ENCODE measurements at regions not wholly inside any gene's neighbourhood (a gene's known extent, or its start where the extent isn't known, plus 50 kb on each side); places are given as distances from the start of the nearest gene placed in this dataset.

DNA sequence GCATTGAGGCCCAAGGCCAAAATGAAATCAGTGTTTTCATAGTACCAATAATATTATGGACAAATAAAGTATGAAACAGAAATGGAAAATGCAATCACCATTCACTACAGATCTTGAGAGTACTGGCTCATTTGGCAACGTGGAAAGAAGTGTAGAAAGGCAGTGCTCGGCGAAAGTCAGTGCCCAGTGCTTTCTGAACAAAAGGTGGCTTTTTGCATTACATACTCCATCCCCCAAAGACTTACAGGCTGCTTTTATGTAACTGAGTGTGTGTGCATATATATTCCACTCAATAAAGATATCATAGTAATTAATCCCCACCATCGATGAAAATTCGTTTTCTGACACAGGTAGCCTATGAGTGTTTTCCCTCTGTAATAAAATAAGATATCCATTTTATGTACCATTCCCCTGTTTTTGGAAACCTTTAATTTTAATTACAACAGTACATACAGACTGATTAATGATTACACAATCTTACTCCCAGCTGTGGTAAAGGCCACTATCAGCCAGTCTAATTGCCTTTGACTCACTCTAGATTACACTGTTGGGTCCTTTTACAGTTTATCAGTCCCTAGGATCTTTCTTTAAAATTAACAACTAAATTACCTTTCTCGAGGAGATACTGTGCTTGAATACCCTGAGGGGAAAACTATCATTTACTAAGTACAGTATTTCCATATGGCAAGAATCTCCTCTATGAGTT, 65.9 kb downstream of the MAD2L1 start:
- TF ChIP-seq, protein P1, sequence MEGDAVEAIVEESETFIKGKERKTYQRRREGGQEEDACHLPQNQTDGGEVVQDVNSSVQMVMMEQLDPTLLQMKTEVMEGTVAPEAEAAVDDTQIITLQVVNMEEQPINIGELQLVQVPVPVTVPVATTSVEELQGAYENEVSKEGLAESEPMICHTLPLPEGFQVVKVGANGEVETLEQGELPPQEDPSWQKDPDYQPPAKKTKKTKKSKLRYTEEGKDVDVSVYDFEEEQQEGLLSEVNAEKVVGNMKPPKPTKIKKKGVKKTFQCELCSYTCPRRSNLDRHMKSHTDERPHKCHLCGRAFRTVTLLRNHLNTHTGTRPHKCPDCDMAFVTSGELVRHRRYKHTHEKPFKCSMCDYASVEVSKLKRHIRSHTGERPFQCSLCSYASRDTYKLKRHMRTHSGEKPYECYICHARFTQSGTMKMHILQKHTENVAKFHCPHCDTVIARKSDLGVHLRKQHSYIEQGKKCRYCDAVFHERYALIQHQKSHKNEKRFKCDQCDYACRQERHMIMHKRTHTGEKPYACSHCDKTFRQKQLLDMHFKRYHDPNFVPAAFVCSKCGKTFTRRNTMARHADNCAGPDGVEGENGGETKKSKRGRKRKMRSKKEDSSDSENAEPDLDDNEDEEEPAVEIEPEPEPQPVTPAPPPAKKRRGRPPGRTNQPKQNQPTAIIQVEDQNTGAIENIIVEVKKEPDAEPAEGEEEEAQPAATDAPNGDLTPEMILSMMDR (IDR thresholded peaks at IDR 0.05), result no peak
- no peak for TF ChIP-seq POLR2A (IDR thresholded peaks at IDR 0.05)
- TF ChIP-seq POLR2AphosphoS5 (IDR thresholded peaks at IDR 0.05; ENCODE audit: insufficient read depth in 1 of 2, low read depth in 1 of 2), result no peak

Measured in vagina (tissue), 2 donors.